Ascending aorta (tissue), 2 donors: ENCODE measurements at regions not wholly inside any gene's neighbourhood (a gene's known extent, or its start where the extent isn't known, plus 50 kb on each side); places are given as distances from the start of the nearest gene placed in this dataset.
"Not testable (repeated sequence)": the region's sequence is repeated elsewhere in the genome, so short reads cannot be mapped to it uniquely, and the experiment has no call there.

Source experiments
- DNase-seq, 2 donors: peaks; one replicate each; pipeline ENCODE4 v3.0.0-alpha.2; 2019; ENCODE audit warnings: low spot score in 2 of 2
- H3K27ac ChIP-seq, 2 donors: fragments of 200-600 bp; sonication (generic); one replicate each; pipeline ENCODE4 v1.5.1; 2016 to 2017; ENCODE audit warnings: mild to moderate bottlenecking in 1 of 2
- H3K27me3 ChIP-seq: fragments of 200-600 bp; sonication (generic); one replicate; pipeline ENCODE4 v1.5.1; 2017
- H3K36me3 ChIP-seq, 2 donors: fragments of 200-600 bp; sonication (generic); one replicate each; pipeline ENCODE4 v1.5.1; 2016
- H3K4me1 ChIP-seq, 2 donors: fragments of 200-600 bp; sonication (generic); one replicate each; pipeline ENCODE4 v1.5.1; 2016 to 2017; ENCODE audit warnings: mild to moderate bottlenecking in 1 of 2
- H3K4me3 ChIP-seq, 2 donors: fragments of 200-600 bp; sonication (generic); one replicate each; pipeline ENCODE4 v1.5.1; 2016 to 2017; ENCODE audit warnings: mild to moderate bottlenecking in 1 of 2
- H3K9me3 ChIP-seq, 2 donors: fragments of 200-600 bp; sonication (generic); one replicate each; pipeline ENCODE4 v1.5.1; 2016
- CTCF ChIP-seq, 3 experiments: fragments of 200-600 bp in 2 of 3; fragments of 450-650 bp in 1 of 3; sonication (generic) in 2 of 3; IDR thresholded peaks; one replicate each; pipeline ENCODE4 v1.5.1; 2016 to 2019; ENCODE audit warnings: antibody characterized with exemption in 3 of 3, mild to moderate bottlenecking in 1 of 3, moderate library complexity in 1 of 3
- intact Hi-C: fragments of 100-400 bp; cut with DNase I; formaldehyde crosslinking; loops from one replicate; pipeline ENCODE4 v1.15.1; 2023

- H3K9me3 ChIP-seq, result no peaks in the 10 kb centered on the region
- no peak for DNase-seq
- no peaks in the 10 kb centered on the region for H3K4me1 ChIP-seq
- intact Hi-C loops, result no loop called here
- H3K36me3 ChIP-seq, result no peaks in the 10 kb centered on the region
- no peaks in the 10 kb centered on the region for H3K27me3 ChIP-seq
- H3K4me3 ChIP-seq, result no peak overlapping the region
- no peak overlapping the region for H3K27ac ChIP-seq
- no peak for TF ChIP-seq CTCF (IDR thresholded peaks at IDR 0.05)
Observed at GRCh38 chr5:83864652-83865051, 144.0 kb upstream of the HAPLN1 start.

- peaks cover 0 to 10% of the 10 kb centered on the region in 2 donors for H3K4me1 ChIP-seq
- no peaks in the 10 kb centered on the region for H3K36me3 ChIP-seq
- H3K9me3 ChIP-seq, result no peaks in the 10 kb centered on the region
- H3K27ac ChIP-seq, result no peak overlapping the region
- H3K27me3 ChIP-seq, result no peaks in the 10 kb centered on the region
- intact Hi-C loops, result no loop called here
- no peak for TF ChIP-seq CTCF (IDR thresholded peaks at IDR 0.05)
- H3K4me3 ChIP-seq, result no peak overlapping the region
- DNase-seq, result no peak
Observed at GRCh38 chr5:83857341-83857740, 136.7 kb upstream of the HAPLN1 start.

GRCh38 chr5:83856881-83857280 lies 136.2 kb upstream of the HAPLN1 start:
- Histone ChIP-seq H3K4me1 (peaks cover 0 to 10% of the 10 kb centered on the region in 2 donors), H3K27ac (no peak overlapping the region), H3K4me3 (no peak overlapping the region), H3K36me3 (no peaks in the 10 kb centered on the region), H3K27me3 (no peaks in the 10 kb centered on the region), H3K9me3 (no peaks in the 10 kb centered on the region)
- no peak for DNase-seq
- intact Hi-C loops, result no loop called here
- TF ChIP-seq CTCF (IDR thresholded peaks at IDR 0.05), result no peak

GRCh38 chr5:83850412-83850811 lies 129.8 kb upstream of the HAPLN1 start:
- DNase-seq, H3K9me3 ChIP-seq, H3K36me3 ChIP-seq, H3K27me3 ChIP-seq, H3K4me3 ChIP-seq, intact Hi-C loops, H3K27ac ChIP-seq, H3K4me1 ChIP-seq: not testable (repeated sequence)

GRCh38 chr5:83848941-83849340 lies 128.3 kb upstream of the HAPLN1 start:
- Histone ChIP-seq H3K27ac (no peak overlapping the region), H3K4me3 (no peak overlapping the region), H3K9me3 (no peaks in the 10 kb centered on the region), H3K27me3 (no peaks in the 10 kb centered on the region), H3K36me3 (no peaks in the 10 kb centered on the region), H3K4me1 (peaks cover 0 to 5% of the 10 kb centered on the region in 2 donors)
- no peak for DNase-seq
- intact Hi-C loops, result no loop called here
- no peak for TF ChIP-seq CTCF (IDR thresholded peaks at IDR 0.05)

- H3K9me3 ChIP-seq, result no peaks in the 10 kb centered on the region
- intact Hi-C loops, result no loop called here
- H3K27ac ChIP-seq, result no peak overlapping the region
- H3K4me1 ChIP-seq, result peaks cover 0 to 5% of the 10 kb centered on the region in 2 donors
- H3K27me3 ChIP-seq, result no peaks in the 10 kb centered on the region
- H3K36me3 ChIP-seq, result no peaks in the 10 kb centered on the region
- DNase-seq, result no peak
- H3K4me3 ChIP-seq, result no peak overlapping the region
- TF ChIP-seq CTCF (IDR thresholded peaks at IDR 0.05), result no peak
Observed at GRCh38 chr5:83846624-83847350, 126.1 kb upstream of the HAPLN1 start.
